ENCODE measurements at regions not wholly inside any gene's neighbourhood (a gene's known extent, or its start where the extent isn't known, plus 50 kb on each side); places are given as distances from the start of the nearest gene placed in this dataset.

GRCh38 chr4:167587361-167587760, 353.1 kb upstream of the SPOCK3 start:
- no TSS peak for BruUV-seq (replicated peaks)
- CTCF ChIA-PET = no interaction called here
- no peak for ATAC-seq
- H3K27me3 ChIP-seq (ENCODE audit: insufficient read depth, low read length) = no peaks in the 10 kb centered on the region
- no peaks in the 10 kb centered on the region; the same call in 1 of the 2 replicates for H3K9me2 ChIP-seq (ENCODE audit: insufficient read depth)
- TF ChIP-seq CTCF (IDR thresholded peaks at IDR 0.05 in 2 of 3, conservative IDR thresholded peaks at IDR 0.05 in 1 of 3; ENCODE audit: borderline replicate concordance in 1 of 3, insufficient read depth in 1 of 3, low read depth in 2 of 3, low read length in 2 of 3) (no peak), REST (IDR thresholded peaks at IDR 0.05; ENCODE audit: low read depth) (no peak), SRF (IDR thresholded peaks at IDR 0.05; ENCODE audit: low read depth) (no peak), ZFX (IDR thresholded peaks at IDR 0.05) (no peak), EZH2 (IDR thresholded peaks at IDR 0.05) (no peak), TCF7L2 (IDR thresholded peaks at IDR 0.05; ENCODE audit: borderline replicate concordance, extremely low read depth, insufficient read depth, insufficient read length) (no peak), RAD21 (IDR thresholded peaks at IDR 0.05; ENCODE audit: low read depth) (no peak), FOSL1 (IDR thresholded peaks at IDR 0.05; ENCODE audit: low read depth) (no peak), EZH2phosphoT487 (IDR thresholded peaks at IDR 0.05; ENCODE audit: borderline replicate concordance) (no peak), ATF3 (IDR thresholded peaks at IDR 0.05) (no peak), CEBPB (IDR thresholded peaks at IDR 0.05; ENCODE audit: low read depth) (no peak), POLR2A (IDR thresholded peaks at IDR 0.05; ENCODE audit: borderline replicate concordance, extremely low read depth, insufficient read depth, insufficient read length) (no peak), CBX3 (IDR thresholded peaks at IDR 0.05; ENCODE audit: low read depth) (no peak), SIN3A (IDR thresholded peaks at IDR 0.05; ENCODE audit: low read depth) (no peak), POLR2AphosphoS5 (IDR thresholded peaks at IDR 0.05; ENCODE audit: low read depth, low read length) (no peak), ELF1 (IDR thresholded peaks at IDR 0.05; ENCODE audit: borderline replicate concordance, low read depth) (no peak)
- peaks cover 0 to 4% of the 10 kb centered on the region in 2 experiments; a peak in 2 of 4 replicates for H3K4me1 ChIP-seq (ENCODE audit: control insufficient read depth in 1 of 2, insufficient read depth in 2 of 2, low read length in 2 of 2)
- intact Hi-C loops (cut with micrococcal nuclease) = no loop called here
- H4K20me1 ChIP-seq (ENCODE audit: insufficient read depth) = no peaks in the 10 kb centered on the region
- H3K27ac ChIP-seq (ENCODE audit: low read depth, low read length) = no peak overlapping the region
- DNase-seq (ENCODE audit: low read depth, low spot score) = no peak
- POLR2A ChIA-PET = no interaction called here
- no peak overlapping the region for H3K4me2 ChIP-seq (ENCODE audit: low read length)
- no peak overlapping the region for H3K9ac ChIP-seq (ENCODE audit: low read length)
- RAD21 ChIA-PET (ENCODE audit: low non-redundant PET in 1 of 2, low total read pairs in 2 of 2, uncharacterized antibody in 2 of 2, unreplicated experiment in 2 of 2) = no interaction called here
- H3K9me3 ChIP-seq (ENCODE audit: control insufficient read depth in 1 of 2, insufficient read depth in 1 of 2, low read depth in 1 of 2, low read length in 2 of 2) = 0 out of 4 replicates have a peak, but pooled peaks cover 0 to 3% of the 10 kb centered on the region in 2 experiments
- H3K4me3 ChIP-seq (replicated peaks in 1 of 2; ENCODE audit: low read depth in 1 of 2, low read length in 2 of 2) = no peak overlapping the region
- no peaks in the 10 kb centered on the region for H3K79me2 ChIP-seq (ENCODE audit: insufficient read depth, low read length)
- no peak overlapping the region for H2AFZ ChIP-seq (ENCODE audit: low read depth, low read length, poor library complexity, severe bottlenecking)
- no peaks in the 10 kb centered on the region for H3K36me3 ChIP-seq (ENCODE audit: control insufficient read depth in 1 of 2, insufficient read depth in 2 of 2, low read length in 2 of 2)

Measured in HCT116 (cell line).